ENCODE measurements at regions not wholly inside any gene's neighbourhood (a gene's known extent, or its start where the extent isn't known, plus 50 kb on each side); places are given as distances from the start of the nearest gene placed in this dataset.

DNA sequence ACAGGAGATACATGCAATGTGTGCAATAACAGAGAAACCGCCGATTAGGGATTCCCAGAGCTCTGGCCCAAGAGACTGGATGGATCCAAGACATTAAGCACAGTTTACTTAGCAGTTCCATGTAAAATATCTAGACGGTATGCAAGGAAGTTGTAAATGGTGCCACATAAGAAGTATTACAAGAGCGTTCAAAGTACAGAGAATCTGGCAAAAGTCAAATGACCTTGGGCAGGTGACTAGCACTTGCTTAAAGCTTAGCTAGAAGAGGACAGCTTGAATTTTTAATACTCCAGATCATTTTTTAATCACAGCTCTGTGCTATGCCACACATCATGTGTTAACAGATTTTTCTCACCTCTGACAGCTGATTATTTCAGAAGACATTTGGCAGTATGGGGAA lies 72.3 kb upstream of the TNPO1 start:
- TF ChIP-seq POLR2A (IDR thresholded peaks at IDR 0.05) = no peak
- no peak for TF ChIP-seq POLR2AphosphoS5 (IDR thresholded peaks at IDR 0.05)
- TF ChIP-seq, protein P1, sequence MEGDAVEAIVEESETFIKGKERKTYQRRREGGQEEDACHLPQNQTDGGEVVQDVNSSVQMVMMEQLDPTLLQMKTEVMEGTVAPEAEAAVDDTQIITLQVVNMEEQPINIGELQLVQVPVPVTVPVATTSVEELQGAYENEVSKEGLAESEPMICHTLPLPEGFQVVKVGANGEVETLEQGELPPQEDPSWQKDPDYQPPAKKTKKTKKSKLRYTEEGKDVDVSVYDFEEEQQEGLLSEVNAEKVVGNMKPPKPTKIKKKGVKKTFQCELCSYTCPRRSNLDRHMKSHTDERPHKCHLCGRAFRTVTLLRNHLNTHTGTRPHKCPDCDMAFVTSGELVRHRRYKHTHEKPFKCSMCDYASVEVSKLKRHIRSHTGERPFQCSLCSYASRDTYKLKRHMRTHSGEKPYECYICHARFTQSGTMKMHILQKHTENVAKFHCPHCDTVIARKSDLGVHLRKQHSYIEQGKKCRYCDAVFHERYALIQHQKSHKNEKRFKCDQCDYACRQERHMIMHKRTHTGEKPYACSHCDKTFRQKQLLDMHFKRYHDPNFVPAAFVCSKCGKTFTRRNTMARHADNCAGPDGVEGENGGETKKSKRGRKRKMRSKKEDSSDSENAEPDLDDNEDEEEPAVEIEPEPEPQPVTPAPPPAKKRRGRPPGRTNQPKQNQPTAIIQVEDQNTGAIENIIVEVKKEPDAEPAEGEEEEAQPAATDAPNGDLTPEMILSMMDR (IDR thresholded peaks at IDR 0.05) = no peak
- TF ChIP-seq EP300 (IDR thresholded peaks at IDR 0.05) = no peak
- Histone ChIP-seq H3K4me1 (no peaks in the 10 kb centered on the region), H3K27ac (no peak overlapping the region), H3K4me3 (no peak overlapping the region), H3K36me3 (no peaks in the 10 kb centered on the region), H3K27me3 (no peaks in the 10 kb centered on the region), H3K9me3 (no peaks in the 10 kb centered on the region)
- DNase-seq (ENCODE audit: low spot score in 2 of 2) = no peak
- 94% methylated on average over 4 of the region's 4 CpGs for WGBS

DNA sequence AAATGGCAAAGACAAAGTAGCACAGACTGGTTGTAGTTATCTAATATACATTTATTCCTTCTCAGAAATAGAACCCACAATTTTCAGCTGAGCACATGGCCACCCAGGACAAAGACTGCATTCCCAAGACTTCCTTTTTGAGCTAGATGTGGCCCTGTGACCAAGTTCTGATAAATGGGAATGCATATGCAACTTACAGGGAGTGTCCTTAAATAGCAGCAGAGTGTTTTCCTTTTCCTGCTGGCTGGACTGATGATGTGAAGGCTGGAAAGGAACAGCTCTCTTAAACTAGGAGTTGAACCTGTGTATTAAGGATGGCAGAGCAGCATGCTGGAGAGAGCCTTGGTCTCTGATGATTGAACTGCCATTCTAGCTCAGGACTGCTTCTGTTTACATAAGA lies 74.7 kb upstream of the TNPO1 start:
- H3K36me3 ChIP-seq = no peaks in the 10 kb centered on the region
- no peaks in the 10 kb centered on the region for H3K4me1 ChIP-seq
- no peaks in the 10 kb centered on the region for H3K9me3 ChIP-seq
- no peak for DNase-seq (ENCODE audit: low spot score in 2 of 2)
- TF ChIP-seq POLR2AphosphoS5 (IDR thresholded peaks at IDR 0.05) (no peak), EP300 (IDR thresholded peaks at IDR 0.05) (no peak), POLR2A (IDR thresholded peaks at IDR 0.05) (no peak)
- TF ChIP-seq, protein P1 (IDR thresholded peaks at IDR 0.05) = no peak
- H3K27me3 ChIP-seq = no peaks in the 10 kb centered on the region
- H3K27ac ChIP-seq = no peak overlapping the region
- no peak overlapping the region for H3K4me3 ChIP-seq

DNA sequence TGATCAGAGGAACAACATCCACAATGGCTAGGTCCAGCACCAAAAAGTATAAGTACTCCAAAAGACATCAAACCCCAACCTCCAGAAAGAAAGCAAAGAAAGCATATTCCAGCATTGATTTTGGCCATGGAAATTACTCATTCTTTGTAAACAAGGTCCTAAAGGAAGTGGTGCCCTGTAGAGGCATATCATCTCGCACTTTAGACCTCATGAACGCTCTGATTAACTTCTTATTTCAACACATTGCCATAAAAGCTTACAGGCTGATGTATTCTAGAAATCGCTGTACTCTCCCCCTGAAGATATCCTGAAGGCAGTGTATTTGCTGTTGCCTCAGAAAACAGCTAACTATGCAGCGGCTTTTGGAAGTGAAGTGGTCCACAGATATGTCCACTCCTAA lies 82.7 kb upstream of the TNPO1 start:
- H3K9me3 ChIP-seq = no peaks in the 10 kb centered on the region
- TF ChIP-seq POLR2AphosphoS5 (IDR thresholded peaks at IDR 0.05) = no peak
- no peak for TF ChIP-seq POLR2A (IDR thresholded peaks at IDR 0.05)
- no peak for TF ChIP-seq EP300 (IDR thresholded peaks at IDR 0.05)
- TF ChIP-seq, protein P1 (IDR thresholded peaks at IDR 0.05) = no peak
- H3K4me1 ChIP-seq = no peaks in the 10 kb centered on the region
- no peak for DNase-seq (ENCODE audit: low spot score in 2 of 2)
- 90% methylated on average over 4 of the region's 4 CpGs for WGBS
- no peak overlapping the region for H3K27ac ChIP-seq
- no peaks in the 10 kb centered on the region for H3K27me3 ChIP-seq
- H3K36me3 ChIP-seq = no peaks in the 10 kb centered on the region
- H3K4me3 ChIP-seq = no peak overlapping the region

DNA sequence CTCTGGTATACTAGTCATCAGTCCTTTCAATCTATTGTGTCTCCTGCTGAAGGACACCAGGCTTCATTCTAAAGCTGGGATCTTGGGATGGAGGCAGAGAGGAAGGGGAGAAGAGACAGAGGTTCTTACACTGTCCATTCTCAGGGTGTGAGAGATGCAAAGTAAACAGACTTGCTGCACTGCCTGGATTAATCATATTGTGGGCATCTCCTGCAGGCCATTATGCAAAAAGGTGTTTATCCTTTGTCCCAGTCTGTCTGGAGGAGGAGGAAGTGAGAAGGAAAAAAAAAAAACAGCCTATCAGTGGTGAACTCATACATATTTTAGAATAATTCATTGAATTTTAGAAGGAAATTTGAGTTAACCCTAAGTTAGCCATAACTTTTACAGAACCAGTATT lies 92.9 kb upstream of the TNPO1 start:
- H3K4me1 ChIP-seq = no peaks in the 10 kb centered on the region
- no peaks in the 10 kb centered on the region for H3K36me3 ChIP-seq
- TF ChIP-seq EP300 (IDR thresholded peaks at IDR 0.05) = no peak
- TF ChIP-seq, protein P1 (IDR thresholded peaks at IDR 0.05) = no peak
- H3K4me3 ChIP-seq = no peak overlapping the region
- no peak for DNase-seq (ENCODE audit: low spot score in 2 of 2)
- H3K27ac ChIP-seq = no peak overlapping the region
- H3K9me3 ChIP-seq = no peaks in the 10 kb centered on the region
- H3K27me3 ChIP-seq = peaks cover 4% of the 10 kb centered on the region

DNA sequence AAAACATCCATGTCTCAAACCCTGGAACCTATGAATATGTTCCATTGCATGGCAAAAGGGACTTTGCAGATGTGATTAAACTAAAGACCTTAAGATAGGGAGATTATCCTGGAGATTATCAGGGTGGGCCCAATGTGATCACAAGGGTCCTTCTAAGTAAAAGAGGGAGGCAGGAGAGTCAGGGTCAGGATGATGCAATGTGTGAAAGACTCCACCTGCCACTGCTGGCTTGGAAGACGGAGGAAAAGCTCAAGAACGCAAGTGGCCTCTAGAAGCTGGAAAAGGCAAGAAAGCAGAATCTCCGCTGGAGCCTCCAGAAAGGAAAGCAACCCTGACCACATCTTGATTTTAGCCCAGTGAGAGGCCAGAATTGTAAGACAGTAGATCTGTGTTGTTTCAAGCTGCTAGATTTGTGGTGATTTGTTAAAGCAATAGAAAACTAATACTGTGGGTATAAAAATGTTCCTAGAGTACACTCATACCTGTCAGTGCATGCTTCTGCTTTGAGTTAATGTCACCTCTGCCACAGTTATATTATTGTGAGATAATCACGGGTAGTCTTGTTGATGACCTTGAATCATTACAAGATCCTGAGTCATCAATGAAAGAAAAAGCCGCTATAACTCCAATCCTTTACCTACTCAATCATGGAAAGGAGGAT lies 93.5 kb upstream of the TNPO1 start:
- no peak for TF ChIP-seq POLR2AphosphoS5 (IDR thresholded peaks at IDR 0.05)
- TF ChIP-seq, protein P1 (IDR thresholded peaks at IDR 0.05) = no peak
- TF ChIP-seq POLR2A (IDR thresholded peaks at IDR 0.05) = no peak
- no peak for TF ChIP-seq EP300 (IDR thresholded peaks at IDR 0.05)
- Histone ChIP-seq H3K27ac (no peak overlapping the region), H3K36me3 (no peaks in the 10 kb centered on the region), H3K4me3 (no peak overlapping the region), H3K9me3 (no peaks in the 10 kb centered on the region), H3K4me1 (no peaks in the 10 kb centered on the region), H3K27me3 (peaks cover 4% of the 10 kb centered on the region)
- 83% methylated on average over 5 of the region's 5 CpGs for WGBS
- DNase-seq (ENCODE audit: low spot score in 2 of 2) = no peak

Data from suprapubic skin (tissue), 4 donors.